Gastroesophageal sphincter (tissue), 4 donors: ENCODE measurements at regions not wholly inside any gene's neighbourhood (a gene's known extent, or its start where the extent isn't known, plus 50 kb on each side); places are given as distances from the start of the nearest gene placed in this dataset.

ENCODE experiments used
- ATAC-seq: fragments of 150-250 bp; one replicate; pipeline ENCODE4 v1.9.1; 2016; ENCODE audit warnings: mild to moderate bottlenecking, moderate library complexity
- H3K27ac ChIP-seq, 4 donors: fragments of 200-600 bp; sonication (generic) in 3 of 4; 1 replicate in 3 of 4; 2 replicates in 1 of 4; pipeline ENCODE4 v1.5.1; 2016 to 2019
- H3K27me3 ChIP-seq: fragments of 200-600 bp; sonication (generic); one replicate; pipeline ENCODE4 v1.5.1; 2019
- H3K36me3 ChIP-seq, 2 donors: fragments of 200-600 bp; sonication (generic); one replicate each; pipeline ENCODE4 v1.5.1; 2019; ENCODE audit warnings: control low read depth in 1 of 2
- H3K4me1 ChIP-seq, 3 donors: fragments of 200-600 bp; sonication (generic); 1 replicate in 2 of 3; 2 replicates in 1 of 3; pipeline ENCODE4 v1.5.1; 2016 to 2019; ENCODE audit warnings: control low read depth in 2 of 3
- H3K4me3 ChIP-seq, 2 donors: fragments of 200-600 bp; sonication (generic); one replicate each; pipeline ENCODE4 v1.5.1; 2019; ENCODE audit warnings: mild to moderate bottlenecking in 1 of 2, moderate library complexity in 1 of 2
- H3K9me3 ChIP-seq, 3 donors: fragments of 200-600 bp; sonication (generic); one replicate each; pipeline ENCODE4 v1.5.1; 2017 to 2019; ENCODE audit warnings: control low read depth in 2 of 3
- CTCF ChIP-seq, 4 experiments: fragments of 200-600 bp in 2 of 4; fragments of 450-650 bp in 2 of 4; sonication (generic) in 1 of 4; IDR thresholded peaks; one replicate each; pipeline ENCODE4 v1.5.1; 2017 to 2019; ENCODE audit warnings: antibody characterized with exemption in 4 of 4, mild to moderate bottlenecking in 2 of 4, moderate library complexity in 2 of 4
- EP300 ChIP-seq: sonication (generic); formaldehyde crosslinking; IDR thresholded peaks from one replicate; pipeline ENCODE4 v1.6.1; 2017; ENCODE audit warnings: antibody characterized with exemption, mild to moderate bottlenecking
- POLR2A ChIP-seq, 2 donors: fragments of 450-650 bp; IDR thresholded peaks; one replicate each; pipeline ENCODE4 v1.6.1; 2017; ENCODE audit warnings: antibody characterized with exemption in 2 of 2, mild to moderate bottlenecking in 2 of 2, moderate library complexity in 1 of 2
- POLR2AphosphoS5 ChIP-seq: sonication (generic); formaldehyde crosslinking; IDR thresholded peaks from one replicate; pipeline ENCODE4 v1.6.1; 2017; ENCODE audit warnings: antibody characterized with exemption
- WGBS, 2 donors: methylation state at CpG; one replicate each; pipeline ENCODE4 v1.1.5; 2018; ENCODE audit warnings: low coverage in 1 of 2; 5-methylcytosine and 5-hydroxymethylcytosine counted together

- no peaks in the 10 kb centered on the region for H3K36me3 ChIP-seq
- TF ChIP-seq EP300 (no peak), CTCF (IDR thresholded peaks at IDR 0.05) (no peak), POLR2AphosphoS5 (no peak), POLR2A (IDR thresholded peaks at IDR 0.05) (no peak)
- ATAC-seq: no peak
- H3K9me3 ChIP-seq: no peaks in the 10 kb centered on the region
- no peak overlapping the region for H3K4me3 ChIP-seq
- H3K27me3 ChIP-seq: no peaks in the 10 kb centered on the region
- WGBS, 2 donors: 87 to 90% methylated on average over 2 to 4 of the region's 4 CpGs
- H3K4me1 ChIP-seq: no peaks in the 10 kb centered on the region
- H3K27ac ChIP-seq: no peak overlapping the region
Measured at GRCh38 chr4:81684352-81684751, 212.6 kb upstream of the RASGEF1B start.

GRCh38 chr4:81682492-81682891 is 210.8 kb upstream of the RASGEF1B start:
- Histone ChIP-seq H3K9me3 (no peaks in the 10 kb centered on the region), H3K27ac (no peak overlapping the region), H3K4me1 (no peaks in the 10 kb centered on the region), H3K4me3 (no peak overlapping the region), H3K27me3 (no peaks in the 10 kb centered on the region), H3K36me3 (no peaks in the 10 kb centered on the region)
- 93 to 97% methylated on average over 5 to 6 of the region's 6 CpGs for WGBS, 2 donors
- ATAC-seq: no peak
- no peak for TF ChIP-seq EP300
- no peak for TF ChIP-seq POLR2AphosphoS5
- no peak for TF ChIP-seq POLR2A (IDR thresholded peaks at IDR 0.05)
- no peak for TF ChIP-seq CTCF (IDR thresholded peaks at IDR 0.05)

GRCh38 chr4:81679315-81679714 is 207.6 kb upstream of the RASGEF1B start:
- 82 to 93% methylated on average over 3 of the region's 3 CpGs for WGBS, 2 donors

GRCh38 chr4:81678801-81679200 is 207.1 kb upstream of the RASGEF1B start:
- Histone ChIP-seq H3K4me3 (no peak overlapping the region), H3K9me3 (no peaks in the 10 kb centered on the region), H3K36me3 (no peaks in the 10 kb centered on the region), H3K27me3 (no peaks in the 10 kb centered on the region), H3K4me1 (no peaks in the 10 kb centered on the region), H3K27ac (no peak overlapping the region)
- TF ChIP-seq POLR2AphosphoS5 (no peak), POLR2A (IDR thresholded peaks at IDR 0.05) (no peak), CTCF (IDR thresholded peaks at IDR 0.05) (no peak), EP300 (no peak)
- 81 to 93% methylated on average over 3 of the region's 3 CpGs for WGBS, 2 donors
- ATAC-seq: no peak

More at GRCh38 chr4:81679315-81679714, 207.6 kb upstream of the RASGEF1B start:
- H3K9me3 ChIP-seq: no peaks in the 10 kb centered on the region
- no peaks in the 10 kb centered on the region for H3K4me1 ChIP-seq
- H3K4me3 ChIP-seq: no peak overlapping the region
- ATAC-seq: no peak
- H3K36me3 ChIP-seq: no peaks in the 10 kb centered on the region
- no peak for TF ChIP-seq EP300
- TF ChIP-seq POLR2A (IDR thresholded peaks at IDR 0.05): no peak
- TF ChIP-seq POLR2AphosphoS5: no peak
- TF ChIP-seq CTCF (IDR thresholded peaks at IDR 0.05): no peak
- no peaks in the 10 kb centered on the region for H3K27me3 ChIP-seq
- no peak overlapping the region for H3K27ac ChIP-seq

GRCh38 chr4:81676537-81676936 is 204.8 kb upstream of the RASGEF1B start:
- TF ChIP-seq POLR2AphosphoS5 (no peak), EP300 (no peak), POLR2A (IDR thresholded peaks at IDR 0.05) (no peak)
- no peaks in the 10 kb centered on the region for H3K4me1 ChIP-seq
- H3K9me3 ChIP-seq: no peaks in the 10 kb centered on the region
- H3K27ac ChIP-seq: no peak overlapping the region
- H3K27me3 ChIP-seq: no peaks in the 10 kb centered on the region
- 34% methylated on average over 5 of the region's 5 CpGs; no CpG with 5 or more reads in 1 of the 2 donors for WGBS, 2 donors
- H3K36me3 ChIP-seq: no peaks in the 10 kb centered on the region
- ATAC-seq: no peak
- no peak overlapping the region for H3K4me3 ChIP-seq
